ENCODE measurements at regions not wholly inside any gene's neighbourhood (a gene's known extent, or its start where the extent isn't known, plus 50 kb on each side); places are given as distances from the start of the nearest gene placed in this dataset.

- SMC1A ChIA-PET (ENCODE audit: uncharacterized antibody, unreplicated experiment) = no interaction called here
- RAD21 ChIA-PET (ENCODE audit: unreplicated experiment) = no interaction called here
- Histone ChIP-seq H3K79me2 (ENCODE audit: control insufficient read depth, insufficient read depth, low read length) (no peaks in the 10 kb centered on the region), H2AFZ (ENCODE audit: control insufficient read depth, low read depth, low read length) (no peak overlapping the region), H3K4me2 (ENCODE audit: control insufficient read depth, insufficient read depth) (no peak overlapping the region), H3K4me3 (no peak overlapping the region), H3K9me3 (replicated peaks; ENCODE audit: control insufficient read depth, insufficient read depth, low read length) (no peaks in the 10 kb centered on the region), H3K9ac (ENCODE audit: control insufficient read depth, insufficient read depth, low read length) (no peak overlapping the region), H3K27ac (ENCODE audit: control insufficient read depth, insufficient read depth) (no peak overlapping the region), H3K27me3 (replicated peaks in 1 of 2; ENCODE audit: control insufficient read depth in 2 of 2, insufficient read depth in 2 of 2, low read length in 1 of 2) (no peaks in the 10 kb centered on the region), H3K36me3 (ENCODE audit: control insufficient read depth in 2 of 2, insufficient read depth in 2 of 2, low read length in 1 of 2) (no peaks in the 10 kb centered on the region), H4K20me1 (ENCODE audit: control insufficient read depth, insufficient read depth) (no peaks in the 10 kb centered on the region), H3K4me1 (ENCODE audit: control insufficient read depth, insufficient read depth, low read length) (no peaks in the 10 kb centered on the region)
- in situ Hi-C loops (cut with MboI) = no loop called here
- POLR2A ChIA-PET = no interaction called here
- TF ChIP-seq CBFB (IDR thresholded peaks at IDR 0.05; ENCODE audit: low read depth) (no peak), NFIC (IDR thresholded peaks at IDR 0.05; ENCODE audit: low read depth, low read length) (no peak), ZNF207 (IDR thresholded peaks at IDR 0.05; ENCODE audit: borderline replicate concordance) (no peak), ASH2L (IDR thresholded peaks at IDR 0.05; ENCODE audit: borderline replicate concordance, low read depth) (no peak), KLF5 (IDR thresholded peaks at IDR 0.05; ENCODE audit: partially characterized antibody) (no peak), USF2 (IDR thresholded peaks at IDR 0.05; ENCODE audit: borderline replicate concordance, low read depth, low read length) (no peak), PKNOX1 (IDR thresholded peaks at IDR 0.05) (no peak)
- TF ChIP-seq, protein P1, sequence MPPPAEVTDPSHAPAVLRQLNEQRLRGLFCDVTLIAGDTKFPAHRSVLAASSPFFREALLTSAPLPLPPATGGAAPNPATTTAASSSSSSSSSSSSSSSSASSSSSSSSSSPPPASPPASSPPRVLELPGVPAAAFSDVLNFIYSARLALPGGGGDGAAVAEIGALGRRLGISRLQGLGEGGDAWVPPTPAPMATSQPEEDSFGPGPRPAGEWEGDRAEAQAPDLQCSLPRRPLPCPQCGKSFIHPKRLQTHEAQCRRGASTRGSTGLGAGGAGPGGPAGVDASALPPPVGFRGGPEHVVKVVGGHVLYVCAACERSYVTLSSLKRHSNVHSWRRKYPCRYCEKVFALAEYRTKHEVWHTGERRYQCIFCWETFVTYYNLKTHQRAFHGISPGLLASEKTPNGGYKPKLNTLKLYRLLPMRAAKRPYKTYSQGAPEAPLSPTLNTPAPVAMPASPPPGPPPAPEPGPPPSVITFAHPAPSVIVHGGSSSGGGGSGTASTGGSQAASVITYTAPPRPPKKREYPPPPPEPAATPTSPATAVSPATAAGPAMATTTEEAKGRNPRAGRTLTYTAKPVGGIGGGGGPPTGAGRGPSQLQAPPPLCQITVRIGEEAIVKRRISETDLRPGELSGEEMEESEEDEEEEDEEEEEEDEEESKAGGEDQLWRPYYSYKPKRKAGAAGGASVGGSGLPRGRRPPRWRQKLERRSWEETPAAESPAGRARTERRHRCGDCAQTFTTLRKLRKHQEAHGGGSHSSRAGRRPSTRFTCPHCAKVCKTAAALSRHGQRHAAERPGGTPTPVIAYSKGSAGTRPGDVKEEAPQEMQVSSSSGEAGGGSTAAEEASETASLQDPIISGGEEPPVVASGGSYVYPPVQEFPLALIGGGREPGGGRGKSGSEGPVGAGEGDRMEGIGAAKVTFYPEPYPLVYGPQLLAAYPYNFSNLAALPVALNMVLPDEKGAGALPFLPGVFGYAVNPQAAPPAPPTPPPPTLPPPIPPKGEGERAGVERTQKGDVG (CRISPR knock-in tag; IDR thresholded peaks at IDR 0.05) = no peak
- TF ChIP-seq, protein P2, sequence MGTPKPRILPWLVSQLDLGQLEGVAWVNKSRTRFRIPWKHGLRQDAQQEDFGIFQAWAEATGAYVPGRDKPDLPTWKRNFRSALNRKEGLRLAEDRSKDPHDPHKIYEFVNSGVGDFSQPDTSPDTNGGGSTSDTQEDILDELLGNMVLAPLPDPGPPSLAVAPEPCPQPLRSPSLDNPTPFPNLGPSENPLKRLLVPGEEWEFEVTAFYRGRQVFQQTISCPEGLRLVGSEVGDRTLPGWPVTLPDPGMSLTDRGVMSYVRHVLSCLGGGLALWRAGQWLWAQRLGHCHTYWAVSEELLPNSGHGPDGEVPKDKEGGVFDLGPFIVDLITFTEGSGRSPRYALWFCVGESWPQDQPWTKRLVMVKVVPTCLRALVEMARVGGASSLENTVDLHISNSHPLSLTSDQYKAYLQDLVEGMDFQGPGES (IDR thresholded peaks at IDR 0.05) = no peak
- FAIRE-seq = no peak
- WGBS (ENCODE audit: insufficient coverage, insufficient replicate concordance, low lambda C conversion rate, missing lambda C conversion rate) = 0% methylated on average over 3 of the region's 3 CpGs
- BruUV-seq (replicated peaks) = no TSS peak
- no peak for DNase-seq (ENCODE audit: low read depth, low spot score)
- no peak for ATAC-seq
- CTCF ChIA-PET = interaction anchor here (0.6 kb wide), 1 partner anchor 1009 kb away, joined by 3 read pairs; no protein-coding TSS in a partner anchor
- intact Hi-C loops (cut with micrococcal nuclease; ENCODE audit: unreplicated experiment) = no loop called here
Observed at GRCh38 chr11:81197396-81197795, 1536.3 kb downstream of the FAM181B start.
